ACC112 (cell line): ENCODE measurements at regions not wholly inside any gene's neighbourhood (a gene's known extent, or its start where the extent isn't known, plus 50 kb on each side); places are given as distances from the start of the nearest gene placed in this dataset.

ENCODE experiments used
- H2AFZ ChIP-seq: fragments of 200-600 bp; sonication (generic); one replicate; pipeline ENCODE4 v1.6.0; 2017; ENCODE audit warnings: antibody characterized with exemption, low read length; ENCODE audit not compliant: unreplicated experiment
- H3K27ac ChIP-seq: fragments of 200-600 bp; sonication (generic); 2 replicates; pipeline ENCODE4 v1.5.1; 2014; ENCODE audit warnings: low read depth, mild to moderate bottlenecking, antibody characterized with exemption, low read length, moderate library complexity
- H3K27me3 ChIP-seq: fragments of 200-600 bp; sonication (generic); 2 replicates; pipeline ENCODE4 v1.6.1; 2014; ENCODE audit warnings: mild to moderate bottlenecking, antibody characterized with exemption, low read length, moderate library complexity, mixed read lengths; ENCODE audit not compliant: insufficient read depth
- H3K36me3 ChIP-seq: fragments of 200-600 bp; sonication (generic); 2 replicates; pipeline ENCODE4 v1.6.1; 2016; ENCODE audit warnings: mild to moderate bottlenecking, antibody characterized with exemption, low read length, moderate library complexity, mixed read lengths; ENCODE audit not compliant: insufficient read depth
- H3K4me1 ChIP-seq: fragments of 200-600 bp; sonication (generic); one replicate; pipeline ENCODE4 v1.6.1; 2016; ENCODE audit warnings: low read length, mixed read lengths; ENCODE audit not compliant: insufficient read depth, unreplicated experiment, control insufficient read depth
- H3K4me3 ChIP-seq: fragments of 200-600 bp; sonication (generic); 2 replicates; pipeline ENCODE4 v1.5.1; 2014; ENCODE audit warnings: mild to moderate bottlenecking, low read depth, low read length
- H3K79me2 ChIP-seq: fragments of 200-600 bp; sonication (generic); one replicate; pipeline ENCODE4 v1.6.0; 2016; ENCODE audit warnings: low read length; ENCODE audit not compliant: control insufficient read depth, unreplicated experiment, insufficient read depth

DNA sequence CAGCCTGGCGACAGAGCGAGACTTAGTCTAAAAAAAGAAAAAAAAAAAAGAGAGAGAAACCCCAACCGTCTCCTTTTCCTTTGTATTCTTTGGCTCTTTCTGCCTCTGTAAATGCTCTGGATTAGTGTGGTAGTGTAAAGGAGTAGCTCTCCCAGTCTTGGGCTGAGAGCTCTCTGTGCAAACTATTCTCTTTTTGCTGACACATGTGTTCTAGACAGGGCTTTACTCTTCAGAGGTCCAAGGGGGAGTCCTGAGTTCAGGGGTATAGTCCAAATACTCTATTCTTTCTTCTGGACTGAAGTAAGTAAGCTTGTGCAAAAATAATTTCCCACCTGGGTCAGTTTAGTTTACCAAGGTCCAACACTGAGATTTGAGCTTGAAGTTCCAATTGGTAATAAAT, 183.8 kb upstream of the KCNK2 start:
- H3K4me1 ChIP-seq: peaks cover 41% of the 10 kb centered on the region
- H3K27ac ChIP-seq: no peak overlapping the region
- no peak overlapping the region for H3K4me3 ChIP-seq
- H2AFZ ChIP-seq: no peak overlapping the region
- H3K27me3 ChIP-seq: no peaks in the 10 kb centered on the region
- no peaks in the 10 kb centered on the region for H3K36me3 ChIP-seq
- H3K79me2 ChIP-seq: no peaks in the 10 kb centered on the region

DNA sequence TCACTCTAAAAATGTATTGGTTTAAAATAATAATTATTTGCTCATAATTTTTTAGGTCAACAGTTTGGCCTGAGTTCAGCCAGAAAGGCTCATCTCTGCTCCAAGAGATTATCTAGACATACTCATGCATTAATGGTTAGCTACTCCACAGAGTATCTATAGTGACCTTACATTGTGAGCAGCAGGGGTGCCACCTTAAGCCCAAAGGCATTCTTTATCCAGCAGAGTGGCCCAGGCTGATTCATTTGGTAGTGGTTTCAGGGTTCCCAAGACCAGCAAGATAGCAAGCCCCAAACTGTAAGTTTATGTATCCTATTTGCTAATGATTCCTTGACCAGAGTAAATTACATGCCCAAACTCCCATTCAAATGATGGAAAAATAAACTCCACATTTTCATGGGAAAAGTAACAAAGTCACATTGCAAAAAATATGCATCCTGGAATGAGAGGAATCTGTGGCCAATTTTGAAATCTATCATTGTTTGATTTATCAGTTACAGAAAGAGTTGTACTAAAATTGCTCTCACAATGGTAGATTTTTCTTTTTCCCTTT, 182.6 kb upstream of the KCNK2 start:
- Histone ChIP-seq H2AFZ (peak overlapping the region; percentile 30), H3K4me3 (no peak overlapping the region), H3K27me3 (no peaks in the 10 kb centered on the region), H3K79me2 (no peaks in the 10 kb centered on the region), H3K4me1 (peaks cover 45% of the 10 kb centered on the region), H3K27ac (0 out of 2 replicates have a peak overlapping the region, but pooled peaks have one; percentile 6), H3K36me3 (no peaks in the 10 kb centered on the region)

DNA sequence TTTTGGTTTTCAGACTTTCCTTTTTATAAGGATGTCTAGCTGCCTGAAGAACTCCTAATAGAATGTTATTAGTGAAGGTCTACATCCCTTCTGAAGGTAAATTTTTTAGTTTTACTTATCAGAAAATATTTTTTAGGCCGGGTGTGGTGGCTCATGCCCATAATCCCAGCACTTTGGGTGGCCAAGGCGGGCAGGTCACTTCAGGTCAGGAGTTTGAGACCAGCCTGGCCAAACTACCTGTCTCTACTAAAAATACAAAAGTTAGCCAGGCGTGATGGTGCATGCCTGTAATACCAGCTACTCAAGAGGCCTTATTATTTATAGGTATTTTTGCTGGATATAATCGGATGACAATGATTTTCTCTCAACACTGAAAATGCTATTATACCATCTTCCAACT, 181.9 kb upstream of the KCNK2 start:
- Histone ChIP-seq H2AFZ (peak overlapping the region; percentile 30), H3K27me3 (no peaks in the 10 kb centered on the region), H3K79me2 (no peaks in the 10 kb centered on the region), H3K27ac (0 out of 2 replicates have a peak overlapping the region, but pooled peaks have one; percentile 6), H3K4me3 (no peak overlapping the region), H3K36me3 (no peaks in the 10 kb centered on the region), H3K4me1 (peaks cover 45% of the 10 kb centered on the region)

DNA sequence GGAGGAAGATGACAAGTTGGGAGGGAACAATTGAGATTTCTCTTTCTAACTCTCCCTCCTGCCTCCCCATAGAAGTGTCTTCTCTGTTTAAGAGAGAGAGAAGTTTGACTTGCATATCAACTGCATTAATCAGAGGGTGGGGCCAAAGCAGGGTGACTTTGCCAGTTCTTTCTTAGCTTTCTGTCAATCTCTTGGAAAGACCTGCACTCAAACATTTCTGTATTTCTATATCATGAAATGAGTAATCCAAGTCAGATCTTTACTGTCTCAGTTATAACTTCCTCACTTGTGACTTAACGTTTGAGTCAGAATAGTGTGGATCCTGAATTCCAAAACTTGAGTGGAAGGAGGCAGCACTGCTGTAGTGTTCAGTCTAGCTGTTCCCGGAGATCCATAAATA, 180.8 kb upstream of the KCNK2 start:
- H3K4me1 ChIP-seq: peaks cover 45% of the 10 kb centered on the region
- H3K79me2 ChIP-seq: no peaks in the 10 kb centered on the region
- H3K36me3 ChIP-seq: no peaks in the 10 kb centered on the region
- H3K27me3 ChIP-seq: no peaks in the 10 kb centered on the region
- H2AFZ ChIP-seq: peak overlapping the region; percentile 54
- H3K27ac ChIP-seq: peak overlapping the region; percentile 89
- peak overlapping the region; percentile 43; the same call in 1 of the 2 replicates for H3K4me3 ChIP-seq

DNA sequence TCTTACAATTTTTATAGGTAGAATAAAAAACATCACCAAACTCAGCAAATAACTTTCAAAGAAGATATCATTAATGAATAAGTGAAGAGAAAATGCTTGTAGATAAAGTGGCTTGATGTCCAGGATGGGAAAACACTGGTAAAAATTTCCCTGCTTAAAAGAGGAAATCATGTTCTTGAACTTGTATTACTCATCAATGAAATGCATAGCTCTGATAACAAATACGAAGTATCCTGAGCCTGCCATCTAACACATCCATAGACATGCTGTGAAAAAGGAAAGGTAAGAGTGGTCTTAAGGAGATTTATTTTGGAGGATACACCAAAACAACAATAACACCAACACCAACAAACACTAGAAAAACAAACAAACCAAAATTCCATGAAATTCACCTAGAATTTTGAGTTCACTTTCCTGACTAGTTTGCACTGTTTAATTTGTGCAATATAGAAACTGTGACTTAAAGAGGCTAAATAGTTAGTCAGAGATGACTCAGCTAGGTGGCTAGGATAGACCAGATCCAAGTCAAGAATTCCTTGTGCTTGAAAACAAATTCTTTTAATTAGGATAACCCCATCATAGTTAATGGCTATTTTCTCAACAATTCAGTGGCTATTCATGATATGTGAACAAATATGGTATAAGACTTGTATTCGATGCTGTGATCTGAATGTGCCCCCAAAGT, 179.8 kb upstream of the KCNK2 start:
- H3K4me3 ChIP-seq: peak overlapping the region; percentile 43
- peaks cover 45% of the 10 kb centered on the region for H3K4me1 ChIP-seq
- peak overlapping the region; percentile 89 for H3K27ac ChIP-seq

DNA sequence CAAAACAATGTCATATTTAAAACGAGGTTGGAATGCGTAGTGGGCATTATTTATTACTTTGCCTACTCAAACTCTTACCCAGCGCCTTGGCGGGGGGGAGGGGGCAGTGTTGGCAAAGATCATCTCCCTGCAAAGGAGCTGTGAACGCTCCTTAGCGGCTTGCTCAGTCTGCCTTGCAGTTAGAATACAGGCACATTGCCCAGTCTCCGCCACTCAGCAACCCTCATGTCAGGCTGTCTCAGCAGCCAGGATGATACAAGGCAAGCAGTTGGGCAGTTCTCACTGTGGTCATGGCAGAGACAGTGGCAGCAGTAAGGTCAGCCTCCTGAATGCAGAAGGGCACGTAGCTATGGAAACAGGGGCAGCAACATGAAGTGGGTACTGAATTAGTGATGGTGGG, 170.4 kb upstream of the KCNK2 start:
- Histone ChIP-seq H2AFZ (no peak overlapping the region), H3K27me3 (no peaks in the 10 kb centered on the region), H3K4me3 (no peak overlapping the region), H3K36me3 (no peaks in the 10 kb centered on the region), H3K27ac (no peak overlapping the region), H3K4me1 (no peaks in the 10 kb centered on the region), H3K79me2 (no peaks in the 10 kb centered on the region)

More for the DNA sequence above, 179.8 kb upstream of the KCNK2 start:
- H3K79me2 ChIP-seq: no peaks in the 10 kb centered on the region
- no peaks in the 10 kb centered on the region for H3K36me3 ChIP-seq
- H2AFZ ChIP-seq: peak overlapping the region; percentile 54
- H3K27me3 ChIP-seq: no peaks in the 10 kb centered on the region

DNA sequence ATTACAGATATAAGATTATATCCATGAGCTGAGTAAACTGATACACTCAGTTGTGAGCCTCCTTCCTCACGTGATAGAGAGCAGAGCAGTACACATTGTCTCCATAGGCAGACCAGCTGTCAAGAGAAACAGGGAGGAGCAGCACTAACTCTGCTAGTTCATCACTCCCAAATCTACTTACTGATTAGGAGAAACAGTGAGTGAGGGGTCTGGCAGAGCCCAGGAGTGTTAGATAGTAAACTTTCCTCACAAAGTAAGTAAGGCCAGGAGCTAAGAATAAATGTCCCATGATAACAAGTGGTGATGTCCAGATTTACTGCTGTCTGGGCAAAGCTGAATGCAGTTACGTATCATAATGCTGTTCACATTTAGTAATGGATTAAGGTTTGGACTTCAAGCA, 168.6 kb upstream of the KCNK2 start:
- no peaks in the 10 kb centered on the region for H3K79me2 ChIP-seq
- H3K27ac ChIP-seq: no peak overlapping the region
- H3K4me1 ChIP-seq: no peaks in the 10 kb centered on the region
- H2AFZ ChIP-seq: no peak overlapping the region
- no peaks in the 10 kb centered on the region for H3K27me3 ChIP-seq
- no peak overlapping the region for H3K4me3 ChIP-seq
- no peaks in the 10 kb centered on the region for H3K36me3 ChIP-seq

DNA sequence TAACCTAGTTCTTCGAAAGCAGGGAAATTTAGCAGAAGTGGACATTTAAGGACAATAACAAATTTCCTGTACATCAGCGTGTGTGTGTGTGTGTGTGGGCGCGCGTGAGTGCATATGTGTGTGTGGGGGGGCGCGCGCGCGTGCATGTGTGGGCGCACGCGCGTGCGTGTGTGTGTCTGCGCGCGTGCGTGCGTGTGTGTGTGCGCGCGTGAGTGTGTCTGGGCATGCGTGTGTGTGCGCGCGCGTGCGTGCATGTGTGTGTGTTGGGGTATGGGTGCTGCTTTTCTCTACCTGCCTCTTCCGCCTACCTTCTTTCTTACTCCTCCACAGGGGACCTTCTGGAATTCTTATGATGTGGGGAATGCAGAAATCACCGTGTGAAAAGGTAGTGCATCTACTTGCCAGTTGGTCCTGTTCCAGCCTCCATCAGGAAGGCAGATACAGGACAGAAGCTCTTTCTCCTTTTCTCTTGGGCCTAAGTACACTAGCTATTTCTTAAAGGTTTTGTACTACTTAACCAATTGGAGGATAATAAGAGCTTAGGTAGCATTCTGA, 165.4 kb upstream of the KCNK2 start:
- H3K27me3 ChIP-seq: no peaks in the 10 kb centered on the region
- no peaks in the 10 kb centered on the region for H3K79me2 ChIP-seq
- no peak overlapping the region for H2AFZ ChIP-seq
- no peak overlapping the region for H3K27ac ChIP-seq
- H3K4me3 ChIP-seq: no peak overlapping the region
- no peaks in the 10 kb centered on the region for H3K4me1 ChIP-seq
- no peaks in the 10 kb centered on the region for H3K36me3 ChIP-seq

DNA sequence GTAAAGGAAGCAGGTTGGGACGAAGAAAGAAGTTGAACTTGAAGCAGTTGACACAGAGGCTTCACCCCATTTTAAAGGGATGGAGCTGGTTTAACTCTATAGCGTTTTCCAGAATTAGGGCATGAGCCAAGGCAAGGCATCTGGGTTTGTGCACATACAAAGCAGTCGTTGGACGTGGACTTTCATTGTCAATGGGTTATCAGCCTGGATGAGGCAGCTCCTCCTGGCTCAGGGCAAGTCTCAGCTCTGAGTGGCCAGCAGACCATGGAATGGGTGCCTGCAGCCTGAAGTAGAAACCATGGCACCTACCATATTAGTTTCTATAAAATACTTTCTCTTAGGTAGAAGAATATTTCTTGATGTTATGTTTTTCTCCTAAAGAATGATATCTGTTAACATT, 163.8 kb upstream of the KCNK2 start:
- Histone ChIP-seq H3K27me3 (no peaks in the 10 kb centered on the region), H3K27ac (no peak overlapping the region), H3K4me1 (no peaks in the 10 kb centered on the region), H3K79me2 (no peaks in the 10 kb centered on the region), H3K36me3 (no peaks in the 10 kb centered on the region), H3K4me3 (no peak overlapping the region), H2AFZ (no peak overlapping the region)

DNA sequence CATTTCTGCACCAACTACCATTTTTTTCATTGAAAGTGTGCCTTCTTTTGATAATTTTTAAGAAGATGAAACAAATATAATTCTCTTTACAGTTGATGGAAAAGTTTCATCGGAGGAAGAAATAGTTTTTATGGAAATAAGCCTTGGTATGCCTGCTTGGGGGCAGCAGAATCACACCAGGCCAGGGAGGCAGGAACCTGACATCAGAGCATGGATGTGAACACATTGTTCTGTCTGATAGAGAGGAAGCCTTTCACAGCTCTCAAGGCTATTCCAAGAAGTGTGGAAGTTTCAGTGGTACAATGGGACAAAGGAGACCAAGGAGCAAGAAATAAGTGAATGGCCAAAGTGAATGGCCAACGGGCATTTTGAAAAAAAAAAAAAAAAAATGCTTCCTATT, 162.2 kb upstream of the KCNK2 start:
- no peak overlapping the region for H3K4me3 ChIP-seq
- H3K79me2 ChIP-seq: no peaks in the 10 kb centered on the region
- H3K27ac ChIP-seq: no peak overlapping the region
- no peaks in the 10 kb centered on the region for H3K36me3 ChIP-seq
- H2AFZ ChIP-seq: no peak overlapping the region
- H3K27me3 ChIP-seq: no peaks in the 10 kb centered on the region
- no peaks in the 10 kb centered on the region for H3K4me1 ChIP-seq
